ENCODE measurements at regions not wholly inside any gene's neighbourhood (a gene's known extent, or its start where the extent isn't known, plus 50 kb on each side); places are given as distances from the start of the nearest gene placed in this dataset.

- TF ChIP-seq, protein P1, sequence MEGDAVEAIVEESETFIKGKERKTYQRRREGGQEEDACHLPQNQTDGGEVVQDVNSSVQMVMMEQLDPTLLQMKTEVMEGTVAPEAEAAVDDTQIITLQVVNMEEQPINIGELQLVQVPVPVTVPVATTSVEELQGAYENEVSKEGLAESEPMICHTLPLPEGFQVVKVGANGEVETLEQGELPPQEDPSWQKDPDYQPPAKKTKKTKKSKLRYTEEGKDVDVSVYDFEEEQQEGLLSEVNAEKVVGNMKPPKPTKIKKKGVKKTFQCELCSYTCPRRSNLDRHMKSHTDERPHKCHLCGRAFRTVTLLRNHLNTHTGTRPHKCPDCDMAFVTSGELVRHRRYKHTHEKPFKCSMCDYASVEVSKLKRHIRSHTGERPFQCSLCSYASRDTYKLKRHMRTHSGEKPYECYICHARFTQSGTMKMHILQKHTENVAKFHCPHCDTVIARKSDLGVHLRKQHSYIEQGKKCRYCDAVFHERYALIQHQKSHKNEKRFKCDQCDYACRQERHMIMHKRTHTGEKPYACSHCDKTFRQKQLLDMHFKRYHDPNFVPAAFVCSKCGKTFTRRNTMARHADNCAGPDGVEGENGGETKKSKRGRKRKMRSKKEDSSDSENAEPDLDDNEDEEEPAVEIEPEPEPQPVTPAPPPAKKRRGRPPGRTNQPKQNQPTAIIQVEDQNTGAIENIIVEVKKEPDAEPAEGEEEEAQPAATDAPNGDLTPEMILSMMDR (IDR thresholded peaks at IDR 0.05): no peak
- TF ChIP-seq POLR2A (IDR thresholded peaks at IDR 0.05): no peak
Observed at GRCh38 chr13:56335775-56336174, 804.9 kb upstream of the PRR20A start.

Measured in heart left ventricle (tissue), 13 donors.